ENCODE measurements at regions not wholly inside any gene's neighbourhood (a gene's known extent, or its start where the extent isn't known, plus 50 kb on each side); places are given as distances from the start of the nearest gene placed in this dataset.

- CTCF ChIA-PET = no interaction called here
- Histone ChIP-seq H3K27ac (ENCODE audit: low read depth in 1 of 2, low read length in 2 of 2) (no peak overlapping the region), H3K27me3 (ENCODE audit: control insufficient read depth in 1 of 2, insufficient read depth in 2 of 2, low read length in 2 of 2) (peaks cover 0 to 6% of the 10 kb centered on the region in 2 experiments), H3K9me3 (ENCODE audit: control insufficient read depth in 1 of 2, insufficient read depth in 1 of 2, low read length in 2 of 2) (peaks cover 0 to 12% of the 10 kb centered on the region in 2 experiments), H3K36me3 (ENCODE audit: insufficient read depth, low read length) (no peaks in the 10 kb centered on the region), H3K4me1 (ENCODE audit: insufficient read depth, low read length) (no peaks in the 10 kb centered on the region), H3K4me3 (ENCODE audit: low read length) (no peak overlapping the region)
- Mint-ChIP-seq H3K36me3 (ENCODE audit: low read depth) (no peaks in the 10 kb centered on the region), H3K27me3 (peaks cover 7% of the 10 kb centered on the region), H3K9me3 (peaks cover 3% of the 10 kb centered on the region), H3K4me1 (ENCODE audit: low read depth) (no peaks in the 10 kb centered on the region), H3K27ac (no peak overlapping the region), H3K4me3 (no peak overlapping the region)
- DNase-seq (no peak), ATAC-seq (ENCODE audit: poor library complexity) (no peak)
- POLR2A ChIA-PET = no interaction called here
- no peak for TF ChIP-seq CTCF (IDR thresholded peaks at IDR 0.05)
- intact Hi-C loops (cut with DNase I, micrococcal nuclease) = no loop called here
Measured at GRCh38 chr18:79629606-79630005, 50.0 kb upstream of the CTDP1 start.
